GM12875 (cell line): ENCODE measurements at regions not wholly inside any gene's neighbourhood (a gene's known extent, or its start where the extent isn't known, plus 50 kb on each side); places are given as distances from the start of the nearest gene placed in this dataset.

Experiments
- H3K4me3 ChIP-seq: one replicate; pipeline ENCODE4 v1.5.1; 2011; ENCODE audit warnings: low read depth, low read length, control low read depth
- CTCF ChIP-seq: IDR thresholded peaks from 2 replicates; pipeline ENCODE4 v1.5.1; 2011; ENCODE audit warnings: low read depth, mild to moderate bottlenecking, control low read depth, inconsistent platforms, low read length, moderate library complexity, borderline replicate concordance; ENCODE audit not compliant: insufficient read depth

- no peak overlapping the region for H3K4me3 ChIP-seq
- no peak for TF ChIP-seq CTCF
Measured at GRCh38 chr3:81244231-81244630, 517.2 kb downstream of the GBE1 start.

GRCh38 chr3:81242871-81243270, 518.6 kb downstream of the GBE1 start:
- peak; percentile 7; the same call in 1 of the 2 replicates for TF ChIP-seq CTCF
- no peak overlapping the region for H3K4me3 ChIP-seq

- no peak for TF ChIP-seq CTCF
- H3K4me3 ChIP-seq = no peak overlapping the region
Measured at GRCh38 chr3:81237181-81237580, 524.3 kb downstream of the GBE1 start.

GRCh38 chr3:81218023-81218422, 543.4 kb downstream of the GBE1 start:
- no peak for TF ChIP-seq CTCF
- H3K4me3 ChIP-seq = no peak overlapping the region

GRCh38 chr3:81217101-81217500, 544.3 kb downstream of the GBE1 start:
- no peak for TF ChIP-seq CTCF

GRCh38 chr3:81216192-81216591, 545.3 kb downstream of the GBE1 start:
- H3K4me3 ChIP-seq = no peak overlapping the region
- no peak for TF ChIP-seq CTCF

More at GRCh38 chr3:81217101-81217500, 544.3 kb downstream of the GBE1 start:
- no peak overlapping the region for H3K4me3 ChIP-seq

GRCh38 chr3:81214631-81215030, 546.8 kb downstream of the GBE1 start:
- TF ChIP-seq CTCF = no peak
- H3K4me3 ChIP-seq = no peak overlapping the region
